ENCODE measurements at regions not wholly inside any gene's neighbourhood (a gene's known extent, or its start where the extent isn't known, plus 50 kb on each side); places are given as distances from the start of the nearest gene placed in this dataset.

- TF ChIP-seq CTCF (IDR thresholded peaks at IDR 0.05), result no peak
- no peak for TF ChIP-seq POLR2A (IDR thresholded peaks at IDR 0.05)
- TF ChIP-seq EP300 (IDR thresholded peaks at IDR 0.05), result no peak
These were observed 63.3 kb downstream of the CAVIN4 start for GRCh38 chr9:100641166-100641565.

Data from stomach (tissue), 4 donors.